ENCODE measurements at regions not wholly inside any gene's neighbourhood (a gene's known extent, or its start where the extent isn't known, plus 50 kb on each side); places are given as distances from the start of the nearest gene placed in this dataset.

GRCh38 chr14:97975216-97975615, 1178.0 kb downstream of the VRK1 start (continued):
- TF ChIP-seq PBX3 (IDR thresholded peaks at IDR 0.05) (no peak), NRF1 (IDR thresholded peaks at IDR 0.05; ENCODE audit: low read depth, low read length) (no peak), YY1 (IDR thresholded peaks at IDR 0.05; ENCODE audit: low read depth) (no peak), GABPA (IDR thresholded peaks at IDR 0.05; ENCODE audit: low read depth) (no peak), REST (IDR thresholded peaks at IDR 0.05; ENCODE audit: low read depth, low read length) (no peak), CHD2 (IDR thresholded peaks at IDR 0.05; ENCODE audit: low read length, partially characterized antibody) (no peak)

GRCh38 chr14:97975962-97976361, 1178.8 kb downstream of the VRK1 start:
- no peaks in the 10 kb centered on the region for H3K9me3 ChIP-seq
- H3K9me2 ChIP-seq = no peaks in the 10 kb centered on the region
- no peak overlapping the region for H2AFZ ChIP-seq (ENCODE audit: low read depth)
- H3K4me2 ChIP-seq = no peak overlapping the region
- no peaks in the 10 kb centered on the region for H3K27me3 ChIP-seq (ENCODE audit: insufficient read depth)
- ChIA-PET POLR2A (no interaction called here), CTCF (no interaction called here)
- 62% methylated on average over 6 of the region's 6 CpGs for WGBS (ENCODE audit: low lambda C conversion rate)
- H3K4me3 ChIP-seq (ENCODE audit: low read depth in 2 of 2, low read length in 1 of 2) = no peak overlapping the region
- no peak overlapping the region for H3K27ac ChIP-seq (ENCODE audit: low read depth in 2 of 2, low read length in 1 of 2)
- no peak overlapping the region for H3K9ac ChIP-seq
- H3K79me2 ChIP-seq (ENCODE audit: insufficient read depth) = no peaks in the 10 kb centered on the region
- no peaks in the 10 kb centered on the region for H4K20me1 ChIP-seq (ENCODE audit: insufficient read depth)
- peaks cover 0 to 9% of the 10 kb centered on the region in 2 experiments; a peak in 2 of 4 replicates for H3K4me1 ChIP-seq (ENCODE audit: control insufficient read depth in 1 of 2, insufficient read depth in 2 of 2, low read depth in 1 of 2, low read length in 1 of 2)
- H3F3A ChIP-seq (replicated peaks; ENCODE audit: insufficient read depth) = no peaks in the 10 kb centered on the region
- DNase-seq = no peak
- H3K36me3 ChIP-seq (replicated peaks in 1 of 2; ENCODE audit: control insufficient read depth in 1 of 2, insufficient read depth in 2 of 2, low read length in 1 of 2) = no peaks in the 10 kb centered on the region
- TF ChIP-seq FOXM1 (IDR thresholded peaks at IDR 0.05; ENCODE audit: low read depth) = no peak
- TF ChIP-seq SIN3A (IDR thresholded peaks at IDR 0.05; ENCODE audit: borderline replicate concordance, low read depth, low read length) = no peak
- TF ChIP-seq EZH2phosphoT487 (IDR thresholded peaks at IDR 0.05; ENCODE audit: borderline replicate concordance, low read depth) = no peak
- TF ChIP-seq RXRA (IDR thresholded peaks at IDR 0.05; ENCODE audit: borderline replicate concordance, low read depth) = no peak
- TF ChIP-seq YY1 (IDR thresholded peaks at IDR 0.05; ENCODE audit: low read depth) = no peak
- no peak for TF ChIP-seq CHD2 (IDR thresholded peaks at IDR 0.05; ENCODE audit: low read length, partially characterized antibody)
- TF ChIP-seq TCF12 (IDR thresholded peaks at IDR 0.05) = no peak
- TF ChIP-seq NRF1 (IDR thresholded peaks at IDR 0.05; ENCODE audit: low read depth, low read length) = no peak
- no peak for TF ChIP-seq SMC3 (IDR thresholded peaks at IDR 0.05; ENCODE audit: low read depth, low read length)
- TF ChIP-seq RFX5 (IDR thresholded peaks at IDR 0.05; ENCODE audit: low read length) = no peak
- TF ChIP-seq ZBTB33 (IDR thresholded peaks at IDR 0.05; ENCODE audit: borderline replicate concordance, low read depth) = no peak
- no peak for TF ChIP-seq MAX (IDR thresholded peaks at IDR 0.05; ENCODE audit: low read depth)
- TF ChIP-seq RCOR1 (IDR thresholded peaks at IDR 0.05; ENCODE audit: low read length) = no peak
- TF ChIP-seq FOSL2 (IDR thresholded peaks at IDR 0.05; ENCODE audit: borderline replicate concordance, low read depth) = no peak
- no peak for TF ChIP-seq GABPA (IDR thresholded peaks at IDR 0.05; ENCODE audit: low read depth)
- TF ChIP-seq USF2 (IDR thresholded peaks at IDR 0.05; ENCODE audit: borderline replicate concordance, low read depth, low read length) = no peak
- TF ChIP-seq REST (IDR thresholded peaks at IDR 0.05; ENCODE audit: low read depth, low read length) = no peak
- TF ChIP-seq GATA2 (CRISPR knock-in tag; IDR thresholded peaks at IDR 0.05) = no peak

All from SK-N-SH (cell line).